Effector memory CD8-positive, alpha-beta T cell (primary cell): ENCODE measurements at regions not wholly inside any gene's neighbourhood (a gene's known extent, or its start where the extent isn't known, plus 50 kb on each side); places are given as distances from the start of the nearest gene placed in this dataset.

Experiments used
- ATAC-seq: fragments of 150-1000 bp; cut with Tn5 transposase; replicated peaks from 2 replicates; pipeline ENCODE4 v1.10.0; 2021; ENCODE audit warnings: mild to moderate bottlenecking, moderate library complexity
- DNase-seq, 3 experiments: peaks; one replicate each; pipeline ENCODE4 v3.0.0; 2021
- H3K27ac Mint-ChIP-seq, 2 donors: one replicate each; pipeline ENCODE4 v1.8.0; 2022; ENCODE audit warnings: mild to moderate bottlenecking in 2 of 2, mixed read lengths in 2 of 2, moderate library complexity in 2 of 2
- H3K27me3 Mint-ChIP-seq, 2 donors: one replicate each; pipeline ENCODE4 v1.8.0; 2022; ENCODE audit warnings: mixed read lengths in 2 of 2
- H3K36me3 Mint-ChIP-seq: one replicate; pipeline ENCODE4 v1.8.0; 2022; ENCODE audit warnings: mild to moderate bottlenecking, moderate library complexity, mixed read lengths; ENCODE audit not compliant: insufficient read depth
- H3K4me1 Mint-ChIP-seq, 2 donors: one replicate each; pipeline ENCODE4 v1.8.0; 2022; ENCODE audit warnings: low read depth in 2 of 2, mixed read lengths in 2 of 2
- H3K4me3 Mint-ChIP-seq, 2 donors: one replicate each; pipeline ENCODE4 v1.8.0; 2022; ENCODE audit warnings: mild to moderate bottlenecking in 2 of 2, mixed read lengths in 2 of 2, moderate library complexity in 2 of 2
- H3K9me3 Mint-ChIP-seq, 2 donors: one replicate each; pipeline ENCODE4 v1.8.0; 2022; ENCODE audit warnings: mixed read lengths in 2 of 2

GRCh38 chr2:42108852-42109251 lies 60.3 kb upstream of the EML4 start:
- Mint-ChIP-seq H3K27me3 (no peaks in the 10 kb centered on the region), H3K4me3 (no peak overlapping the region)
- DNase-seq = no peak

GRCh38 chr2:42109959-42110640 lies 59.1 kb upstream of the EML4 start:
- ATAC-seq = no peak
- no peak for DNase-seq
- Mint-ChIP-seq H3K27me3 (no peaks in the 10 kb centered on the region), H3K4me3 (no peak overlapping the region), H3K27ac (no peak overlapping the region), H3K9me3 (no peaks in the 10 kb centered on the region), H3K36me3 (peaks cover 11% of the 10 kb centered on the region), H3K4me1 (peaks cover 17 to 24% of the 10 kb centered on the region in 2 donors)

More at GRCh38 chr2:42108852-42109251, 60.3 kb upstream of the EML4 start:
- peaks cover 12% of the 10 kb centered on the region for H3K36me3 Mint-ChIP-seq
- ATAC-seq = no peak
- peaks cover 14 to 22% of the 10 kb centered on the region in 2 donors for H3K4me1 Mint-ChIP-seq
- H3K9me3 Mint-ChIP-seq = no peaks in the 10 kb centered on the region
- no peak overlapping the region for H3K27ac Mint-ChIP-seq

- DNase-seq (no peak), ATAC-seq (no peak)
- peaks cover 18 to 29% of the 10 kb centered on the region in 2 donors for H3K4me1 Mint-ChIP-seq
- no peak overlapping the region for H3K27ac Mint-ChIP-seq
- H3K4me3 Mint-ChIP-seq = no peak overlapping the region
- H3K9me3 Mint-ChIP-seq = no peaks in the 10 kb centered on the region
- H3K36me3 Mint-ChIP-seq = peaks cover 4% of the 10 kb centered on the region
- H3K27me3 Mint-ChIP-seq = no peaks in the 10 kb centered on the region
These were observed 58.4 kb upstream of the EML4 start for GRCh38 chr2:42110641-42111322.

- H3K4me1 Mint-ChIP-seq = peaks cover 18 to 34% of the 10 kb centered on the region in 2 donors
- H3K9me3 Mint-ChIP-seq = no peaks in the 10 kb centered on the region
- no peaks in the 10 kb centered on the region for H3K36me3 Mint-ChIP-seq
- DNase-seq (no peak), ATAC-seq (no peak)
- no peak overlapping the region for H3K4me3 Mint-ChIP-seq
- no peaks in the 10 kb centered on the region for H3K27me3 Mint-ChIP-seq
- H3K27ac Mint-ChIP-seq = peak overlapping the region; percentile 11 to 38
These were observed 56.7 kb upstream of the EML4 start for GRCh38 chr2:42112418-42112817.

GRCh38 chr2:42113452-42113851 lies 55.7 kb upstream of the EML4 start:
- Mint-ChIP-seq H3K9me3 (no peaks in the 10 kb centered on the region), H3K36me3 (no peaks in the 10 kb centered on the region), H3K4me3 (no peak overlapping the region), H3K4me1 (peaks cover 23 to 44% of the 10 kb centered on the region in 2 donors), H3K27ac (no peak overlapping the region), H3K27me3 (no peaks in the 10 kb centered on the region)
- ATAC-seq (no peak), DNase-seq (no peak)

GRCh38 chr2:42114091-42114490 lies 55.1 kb upstream of the EML4 start:
- H3K4me1 Mint-ChIP-seq = peaks cover 26 to 48% of the 10 kb centered on the region in 2 donors
- H3K9me3 Mint-ChIP-seq = no peaks in the 10 kb centered on the region
- ATAC-seq = no peak
- H3K27ac Mint-ChIP-seq = peak overlapping the region; percentile 3 to 39
- no peaks in the 10 kb centered on the region for H3K36me3 Mint-ChIP-seq
- H3K27me3 Mint-ChIP-seq = no peaks in the 10 kb centered on the region
- no peak for DNase-seq
- H3K4me3 Mint-ChIP-seq = peak overlapping the region; percentile 0 to 40

- Mint-ChIP-seq H3K27me3 (no peaks in the 10 kb centered on the region), H3K4me3 (peak overlapping the region; percentile 6 to 13), H3K36me3 (no peaks in the 10 kb centered on the region), H3K4me1 (peaks cover 26 to 48% of the 10 kb centered on the region in 2 donors), H3K27ac (peak overlapping the region; percentile 44 to 59), H3K9me3 (no peaks in the 10 kb centered on the region)
- no peak for DNase-seq
- no peak for ATAC-seq
These were observed 53.6 kb upstream of the EML4 start for GRCh38 chr2:42115588-42115987.

- ATAC-seq = no peak
- no peaks in the 10 kb centered on the region for H3K27me3 Mint-ChIP-seq
- H3K4me1 Mint-ChIP-seq = peaks cover 26 to 48% of the 10 kb centered on the region in 2 donors
- no peaks in the 10 kb centered on the region for H3K36me3 Mint-ChIP-seq
- peak overlapping the region; percentile 44 to 59 for H3K27ac Mint-ChIP-seq
- no peak for DNase-seq
- no peak overlapping the region for H3K4me3 Mint-ChIP-seq
- no peaks in the 10 kb centered on the region for H3K9me3 Mint-ChIP-seq
These were observed 52.7 kb upstream of the EML4 start for GRCh38 chr2:42116195-42117181.

GRCh38 chr2:42117182-42117579 lies 52.0 kb upstream of the EML4 start:
- peaks cover 24 to 43% of the 10 kb centered on the region in 2 donors for H3K4me1 Mint-ChIP-seq
- H3K36me3 Mint-ChIP-seq = no peaks in the 10 kb centered on the region
- no peaks in the 10 kb centered on the region for H3K27me3 Mint-ChIP-seq
- ATAC-seq (no peak), DNase-seq (no peak)
- H3K4me3 Mint-ChIP-seq = no peak overlapping the region
- H3K9me3 Mint-ChIP-seq = peaks cover 0 to 2% of the 10 kb centered on the region in 2 donors
- no peak overlapping the region for H3K27ac Mint-ChIP-seq

GRCh38 chr2:42117923-42118753 lies 51.0 kb upstream of the EML4 start:
- H3K4me3 Mint-ChIP-seq = no peak overlapping the region
- peak overlapping the region; percentile 9 to 67 for H3K27ac Mint-ChIP-seq
- no peaks in the 10 kb centered on the region for H3K27me3 Mint-ChIP-seq
- H3K9me3 Mint-ChIP-seq = peaks cover 0 to 2% of the 10 kb centered on the region in 2 donors
- H3K4me1 Mint-ChIP-seq = peaks cover 22 to 38% of the 10 kb centered on the region in 2 donors
- H3K36me3 Mint-ChIP-seq = no peaks in the 10 kb centered on the region
- ATAC-seq (peak; percentile 68), DNase-seq (no peak)

GRCh38 chr2:42118754-42119569 lies 50.2 kb upstream of the EML4 start:
- ATAC-seq (no peak), DNase-seq (no peak)
- Mint-ChIP-seq H3K27me3 (no peaks in the 10 kb centered on the region), H3K4me3 (no peak overlapping the region), H3K27ac (peak overlapping the region; percentile 9 to 67), H3K9me3 (peaks cover 0 to 2% of the 10 kb centered on the region in 2 donors), H3K36me3 (no peaks in the 10 kb centered on the region), H3K4me1 (peaks cover 26 to 44% of the 10 kb centered on the region in 2 donors)
